GM18505 (cell line): ENCODE measurements at regions not wholly inside any gene's neighbourhood (a gene's known extent, or its start where the extent isn't known, plus 50 kb on each side); places are given as distances from the start of the nearest gene placed in this dataset.

ENCODE experiments used
- ATAC-seq: cut with Tn5 transposase; IDR thresholded peaks from one replicate; pipeline ENCODE4 v1.9.1; 2021; ENCODE audit not compliant: unreplicated experiment
- POLR2A ChIP-seq: IDR thresholded peaks from 4 replicates; pipeline ENCODE4 v1.6.1; 2011; ENCODE audit warnings: borderline replicate concordance; ENCODE audit not compliant: insufficient read depth, insufficient read length; ENCODE audit errors: extremely low read depth

DNA sequence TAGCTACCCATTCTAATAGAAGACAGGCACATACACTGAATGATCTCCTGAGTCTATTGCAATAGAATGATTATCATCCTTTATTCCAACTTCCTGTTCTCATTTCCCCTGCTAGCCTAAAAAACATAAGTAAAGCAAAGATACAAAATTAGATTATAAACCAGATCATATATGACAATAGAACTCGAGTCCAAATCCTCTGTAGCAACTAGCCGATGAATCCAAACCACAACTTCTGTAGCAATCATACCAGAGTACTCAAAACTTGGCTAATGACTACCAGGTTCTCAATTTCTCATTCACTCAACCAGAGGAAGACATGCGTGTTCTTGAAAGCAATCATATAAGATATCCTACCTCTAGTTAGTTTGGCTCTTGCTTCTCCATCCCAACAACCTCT lies 622.1 kb downstream of the PSAT1 start:
- TF ChIP-seq POLR2A, result no peak
- ATAC-seq, result no peak

DNA sequence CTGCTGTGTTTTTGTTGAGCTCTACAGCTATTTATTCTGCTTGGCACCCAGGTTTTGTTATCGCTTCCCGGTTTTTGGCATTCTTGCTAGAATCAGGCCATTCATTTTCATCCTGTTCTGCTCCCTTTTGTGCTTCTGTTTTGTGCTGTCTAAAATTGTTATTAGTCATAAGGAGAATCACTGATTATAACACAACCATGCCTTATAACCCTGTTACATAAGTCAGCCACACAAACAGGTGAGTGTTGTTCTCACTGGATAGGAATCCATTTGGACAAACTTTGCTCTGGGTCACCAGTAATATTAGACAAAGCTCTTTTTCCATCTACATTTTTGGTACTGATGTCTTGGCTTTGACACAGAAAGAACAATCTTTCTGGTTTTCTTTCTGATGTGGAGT lies 622.8 kb downstream of the PSAT1 start:
- TF ChIP-seq POLR2A, result no peak
- no peak for ATAC-seq

DNA sequence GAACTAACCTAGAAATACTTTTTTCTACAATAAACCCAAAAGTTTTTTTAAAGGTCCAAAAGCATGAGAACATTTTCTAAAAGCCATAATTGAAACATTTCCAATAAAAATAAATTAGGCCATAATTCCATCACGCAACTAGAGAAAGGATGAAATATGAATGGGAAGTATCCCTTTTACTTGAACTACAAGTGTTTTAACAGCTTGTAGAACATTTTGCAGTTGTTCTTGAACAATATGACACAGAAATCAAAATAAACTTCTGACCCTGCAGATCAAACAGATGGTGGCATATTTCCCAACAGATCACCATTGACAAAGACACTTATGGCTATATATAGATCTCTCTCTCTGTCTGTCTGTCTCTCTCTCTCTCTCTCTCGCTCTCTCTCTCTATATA lies 624.4 kb downstream of the PSAT1 start:
- ATAC-seq, result no peak
- no peak for TF ChIP-seq POLR2A

DNA sequence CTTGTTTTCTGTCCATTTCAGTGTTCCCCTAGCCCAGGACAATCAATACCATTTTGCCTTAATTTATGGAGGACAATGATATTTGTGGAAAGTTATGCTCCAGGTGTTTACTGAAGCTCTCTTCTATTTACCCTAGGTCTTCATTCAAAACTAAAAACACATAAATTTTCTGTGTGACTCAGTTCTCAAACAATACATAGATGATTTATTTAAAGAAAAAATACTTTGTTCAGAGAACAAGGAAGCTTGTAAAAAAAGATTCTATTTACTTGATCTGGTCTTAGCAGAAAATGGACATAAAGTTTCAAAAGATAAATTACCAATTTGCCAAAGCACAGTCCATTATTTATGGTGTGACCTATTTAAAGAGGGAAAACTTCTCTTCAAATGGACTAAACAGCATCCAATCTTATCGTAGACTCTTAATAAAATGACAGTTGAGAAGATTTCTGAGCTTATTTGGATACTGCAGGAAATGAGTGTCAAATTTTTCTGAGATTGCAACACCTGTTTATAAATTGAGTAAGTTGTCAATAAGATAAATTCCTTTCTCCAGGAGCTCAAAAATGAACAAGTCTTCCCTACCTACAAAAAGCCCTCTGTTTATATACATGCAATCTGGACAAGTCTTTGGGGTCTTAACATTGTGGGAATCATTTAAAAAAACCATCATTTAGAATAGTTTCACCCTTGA lies 627.2 kb downstream of the PSAT1 start:
- no peak for TF ChIP-seq POLR2A
- ATAC-seq, result no peak

DNA sequence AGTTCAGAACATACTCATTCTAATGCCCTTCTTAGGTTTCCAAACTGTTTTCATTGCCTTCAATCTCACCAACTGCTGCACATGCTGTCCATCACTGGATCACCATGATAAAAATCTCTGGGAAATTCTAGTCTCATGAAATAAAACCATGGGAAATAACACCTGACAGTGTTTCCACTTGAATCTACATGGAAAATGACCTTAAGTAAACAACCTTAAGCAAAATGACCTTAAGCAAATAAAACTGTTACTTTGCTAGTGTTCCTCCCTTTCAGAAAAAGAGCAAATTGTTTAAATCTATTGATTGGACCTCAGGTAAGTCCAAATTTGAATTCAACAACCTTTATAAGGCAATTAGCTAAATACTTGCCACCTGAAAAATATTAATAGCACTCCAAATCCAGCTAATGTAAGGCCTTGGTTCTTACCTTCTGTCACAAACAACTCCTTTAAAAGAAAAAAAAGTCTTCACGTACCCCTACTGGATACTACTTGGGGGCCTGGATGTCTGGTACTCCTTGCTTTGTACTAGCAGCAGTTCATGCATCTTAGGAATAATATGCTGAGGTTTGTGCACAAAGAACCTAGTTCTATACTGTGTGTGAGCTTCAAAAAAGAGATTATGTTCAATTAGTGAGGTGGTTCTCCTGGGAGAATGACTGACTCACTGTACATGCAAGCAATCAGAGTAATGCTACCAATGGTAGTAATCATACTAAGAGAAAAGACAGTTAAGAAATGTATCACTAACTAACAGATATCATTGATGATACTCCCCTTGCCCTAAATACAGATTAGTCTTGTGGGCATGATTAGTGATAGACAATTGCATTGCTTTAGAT lies 630.4 kb downstream of the PSAT1 start:
- no peak for TF ChIP-seq POLR2A

DNA sequence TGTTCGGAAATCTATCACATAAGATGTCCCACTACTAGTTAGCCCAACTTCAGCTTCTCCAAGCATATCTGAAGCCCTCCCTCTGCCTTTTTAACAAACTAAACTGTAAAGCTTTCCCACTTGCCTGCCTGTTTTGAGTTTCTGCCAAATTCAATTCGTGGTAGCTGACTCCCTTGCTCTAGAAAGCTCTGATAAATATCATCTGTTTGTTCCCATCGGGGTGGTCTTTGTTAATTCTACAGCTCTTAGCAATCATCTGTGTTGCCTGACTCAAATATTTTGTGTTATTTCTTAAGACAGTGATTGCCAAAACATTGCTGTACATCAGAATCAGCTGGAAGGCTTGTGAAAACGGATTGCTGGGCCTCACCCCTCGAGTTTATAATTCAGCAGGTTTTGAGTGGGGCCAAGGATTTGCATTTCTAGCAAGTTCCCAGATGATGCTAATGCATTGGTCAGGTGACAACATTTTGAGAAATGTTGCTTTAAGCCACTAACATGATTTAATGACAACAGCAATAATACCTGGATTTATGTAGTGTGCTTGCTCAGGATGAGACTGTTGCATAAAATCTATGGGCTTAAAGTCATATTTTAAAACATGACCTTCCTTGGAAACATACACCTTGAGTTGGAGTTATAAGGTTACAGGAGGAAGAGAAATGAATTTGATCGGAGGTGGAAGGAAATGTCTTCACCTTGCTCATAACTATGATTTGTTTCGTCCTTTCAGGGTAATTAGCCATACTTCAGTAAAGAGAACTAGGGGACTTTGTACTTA lies 631.9 kb downstream of the PSAT1 start:
- ATAC-seq, result no peak

More for the DNA sequence above, 630.4 kb downstream of the PSAT1 start:
- no peak for ATAC-seq

DNA sequence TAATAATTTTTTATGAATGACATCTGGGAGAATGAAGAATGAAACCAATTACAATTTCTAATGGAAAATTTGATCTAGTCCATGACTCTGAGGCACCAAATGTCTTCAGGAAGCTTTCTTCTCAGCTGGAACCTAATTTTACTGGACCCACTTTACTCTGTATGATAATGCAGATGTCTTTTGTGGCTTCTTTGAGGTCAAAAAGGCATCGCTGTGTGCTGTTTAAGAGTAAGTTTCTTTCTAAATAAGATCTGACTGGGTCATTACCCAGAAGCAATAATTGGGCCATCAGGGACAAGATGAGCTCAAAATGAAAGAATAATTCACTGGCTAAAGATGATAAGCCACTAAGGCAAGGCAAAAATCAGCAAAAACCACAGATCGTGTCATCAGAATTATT lies 633.4 kb downstream of the PSAT1 start:
- TF ChIP-seq POLR2A, result no peak
- ATAC-seq, result no peak

More for the DNA sequence above, 631.9 kb downstream of the PSAT1 start:
- TF ChIP-seq POLR2A, result no peak

DNA sequence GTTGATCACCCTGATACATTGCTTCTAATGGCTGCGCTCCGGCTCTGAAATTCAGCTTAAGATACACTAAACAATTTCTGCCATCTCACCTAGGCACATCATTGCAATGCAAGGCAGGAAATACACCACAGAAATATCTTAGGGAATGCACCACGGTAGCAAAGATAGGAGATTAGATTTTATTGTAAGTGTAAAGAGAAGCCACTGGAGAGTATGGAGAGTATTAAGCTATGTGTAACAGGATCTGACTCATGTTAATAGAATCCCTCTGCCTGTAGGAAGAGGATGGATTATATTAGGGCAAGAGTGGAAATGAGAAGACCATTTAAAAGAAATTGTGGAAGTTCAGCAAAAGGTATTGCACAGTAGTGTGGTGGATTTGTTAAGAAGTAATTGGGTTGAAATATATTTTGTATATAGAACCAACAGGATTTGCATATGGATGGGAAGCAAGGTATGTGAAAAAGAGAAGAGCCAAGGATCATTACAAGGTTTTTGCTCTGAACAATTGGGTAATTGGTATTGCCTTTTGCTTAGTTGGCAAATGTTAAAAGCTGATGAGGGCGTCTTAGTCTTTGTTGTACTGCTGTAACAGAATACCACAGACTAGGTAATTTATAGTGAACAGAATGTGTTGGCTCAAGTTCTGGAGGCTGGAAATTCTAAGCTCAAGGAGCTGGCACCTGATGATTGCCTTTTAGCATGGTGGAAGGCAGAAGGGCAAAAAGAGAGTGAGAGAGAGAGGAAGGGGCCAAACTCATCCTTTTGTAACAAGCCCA lies 636.1 kb downstream of the PSAT1 start:
- no peak for TF ChIP-seq POLR2A
- no peak for ATAC-seq

DNA sequence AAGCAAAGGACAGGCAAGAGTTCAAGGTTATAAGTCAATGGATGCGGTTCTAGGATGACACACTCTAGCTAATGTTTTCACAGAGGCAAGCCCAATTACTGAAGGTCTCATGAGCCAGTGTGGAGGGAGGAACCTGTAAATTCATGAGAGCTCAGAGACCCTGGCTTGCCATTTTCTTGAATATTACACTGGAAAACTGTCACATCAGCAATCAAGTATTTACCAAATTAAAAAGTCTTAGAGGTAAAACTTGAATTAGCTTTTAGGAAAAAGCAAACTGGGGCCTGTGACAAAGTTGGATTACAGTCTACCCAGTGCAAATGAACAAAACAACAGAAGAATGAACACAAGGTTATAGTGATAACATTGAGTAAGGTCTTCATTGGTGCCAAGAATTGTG lies 636.9 kb upstream of the TLE4 start:
- TF ChIP-seq POLR2A, result no peak
- ATAC-seq, result no peak

DNA sequence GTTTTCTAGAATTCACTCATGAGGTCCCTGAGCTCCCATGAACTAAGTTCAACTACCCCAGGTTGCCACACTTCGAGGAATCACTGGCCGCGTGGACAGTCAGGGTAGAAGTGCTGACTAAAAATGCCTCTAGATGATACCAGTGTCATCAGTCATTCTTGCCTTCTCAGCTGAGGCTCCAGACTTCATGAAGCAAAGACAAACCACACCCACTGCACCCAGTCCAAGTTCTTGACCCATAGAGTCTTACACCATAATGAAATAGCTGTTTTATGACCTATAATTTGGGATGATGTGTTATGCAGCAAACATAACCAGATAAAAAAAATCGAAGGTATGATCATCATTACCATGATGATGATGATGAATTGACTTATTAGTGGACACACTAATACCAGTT lies 632.9 kb upstream of the TLE4 start:
- ATAC-seq, result no peak
- TF ChIP-seq POLR2A, result no peak

DNA sequence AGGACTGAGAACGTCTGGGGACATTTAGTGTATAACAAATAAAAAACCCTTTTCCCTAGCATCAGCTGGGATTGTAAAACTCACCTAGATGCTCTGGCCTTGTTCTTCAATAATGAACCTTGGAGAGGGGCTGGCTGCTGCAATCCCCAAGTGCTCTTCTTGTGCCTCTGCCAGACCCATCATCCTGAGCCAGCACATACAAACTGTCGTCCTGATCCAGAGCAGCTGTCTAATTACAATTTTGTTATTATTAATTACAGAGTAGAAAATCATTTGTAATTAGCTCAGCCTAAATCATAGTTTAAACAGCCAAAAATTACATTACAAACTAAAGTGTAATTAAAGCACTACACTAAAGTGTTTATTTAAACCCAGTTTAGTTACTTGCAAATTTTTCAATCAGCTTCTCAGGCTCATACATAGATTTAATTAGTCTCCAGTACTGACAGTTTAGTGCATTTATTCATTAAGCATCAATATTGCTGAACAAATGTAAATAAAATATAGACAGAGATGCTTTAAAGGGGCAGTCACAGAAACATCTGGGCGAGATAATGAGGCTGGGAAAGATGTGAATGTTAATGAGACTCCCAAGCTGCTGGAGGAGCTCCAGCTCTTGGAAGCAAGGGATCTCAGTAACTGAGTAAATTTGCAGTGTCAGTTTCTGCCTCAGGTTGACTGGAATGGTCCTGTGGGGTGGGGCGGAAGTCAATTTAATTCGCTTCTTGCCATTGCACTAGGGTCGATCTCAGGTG lies 632.3 kb upstream of the TLE4 start:
- TF ChIP-seq POLR2A, result no peak

More for the DNA sequence above, 632.3 kb upstream of the TLE4 start:
- no peak for ATAC-seq
